ENCODE measurements at regions not wholly inside any gene's neighbourhood (a gene's known extent, or its start where the extent isn't known, plus 50 kb on each side); places are given as distances from the start of the nearest gene placed in this dataset.

GRCh38 chr11:91470656-91471055 is 754.0 kb upstream of the FAT3 start:
- H3K27me3 ChIP-seq: no peaks in the 10 kb centered on the region
- intact Hi-C loops (cut with DNase I): no loop called here
- no peaks in the 10 kb centered on the region for H3K4me1 ChIP-seq
- no peak for DNase-seq
- no peaks in the 10 kb centered on the region for H3K36me3 ChIP-seq (replicated peaks in 1 of 2; ENCODE audit: insufficient read depth in 1 of 2, low read depth in 2 of 2)
- TF ChIP-seq POLR2A (IDR thresholded peaks at IDR 0.05): no peak
- no peak overlapping the region for H3K4me3 ChIP-seq
- no peak for ATAC-seq
- 23 to 29% methylated on average over 3 of the region's 3 CpGs for WGBS, 2 donors
- H3K27ac ChIP-seq: no peak overlapping the region
- H3K9me3 ChIP-seq: no peaks in the 10 kb centered on the region

DNA sequence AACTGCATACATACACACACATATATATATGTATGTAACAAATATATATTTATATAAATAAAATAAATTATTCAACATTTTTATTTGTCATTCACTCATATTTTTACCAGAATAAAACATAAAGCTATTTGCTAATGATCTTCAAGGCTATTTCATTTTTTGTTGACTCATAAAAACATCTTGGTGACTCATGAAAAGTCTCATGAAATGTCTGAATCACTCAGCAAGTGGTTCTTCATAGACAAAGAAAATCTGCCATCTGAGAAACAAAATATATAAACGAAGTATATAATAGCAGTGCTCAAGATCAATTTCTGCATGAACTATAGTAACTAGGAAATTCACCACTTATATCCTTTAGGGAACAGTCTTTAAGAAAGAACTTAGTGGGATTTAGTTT is 764.8 kb upstream of the FAT3 start:
- no peaks in the 10 kb centered on the region for H3K27me3 ChIP-seq
- WGBS, 2 donors: 44 to 55% methylated on average over 1 of the region's 1 CpG
- DNase-seq (no peak), ATAC-seq (no peak)
- H3K36me3 ChIP-seq (replicated peaks in 1 of 2; ENCODE audit: insufficient read depth in 1 of 2, low read depth in 2 of 2): no peaks in the 10 kb centered on the region
- H3K4me1 ChIP-seq: no peaks in the 10 kb centered on the region
- H3K9me3 ChIP-seq: no peaks in the 10 kb centered on the region
- H3K27ac ChIP-seq: no peak overlapping the region
- no peak for TF ChIP-seq CTCF (IDR thresholded peaks at IDR 0.05)
- no peak for TF ChIP-seq POLR2A (IDR thresholded peaks at IDR 0.05)
- H3K4me3 ChIP-seq: no peak overlapping the region
- intact Hi-C loops (cut with DNase I): no loop called here

DNA sequence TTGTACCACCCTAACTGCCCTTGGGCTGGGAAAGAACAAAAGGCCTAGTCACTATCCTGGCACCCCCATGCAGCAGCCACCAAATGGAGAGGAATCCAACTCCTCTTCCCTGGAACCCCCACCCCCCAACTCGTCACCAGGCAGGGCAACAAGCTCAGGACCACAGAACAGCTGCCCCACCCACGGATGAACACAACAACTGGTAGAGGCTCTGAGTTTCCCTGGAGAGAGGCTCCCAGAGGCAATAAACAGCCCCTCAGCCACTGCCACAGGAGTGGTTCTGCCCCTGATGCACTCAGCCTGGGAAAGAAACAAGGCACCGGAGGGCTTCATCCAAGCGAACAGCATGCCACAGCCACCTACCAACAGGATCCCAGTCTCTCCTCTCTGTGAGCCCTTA is 778.4 kb upstream of the FAT3 start:
- no peak overlapping the region for H3K27ac ChIP-seq
- no peaks in the 10 kb centered on the region for H3K4me1 ChIP-seq
- no peaks in the 10 kb centered on the region for H3K9me3 ChIP-seq
- 57 to 71% methylated on average over 4 of the region's 4 CpGs for WGBS, 2 donors
- DNase-seq (no peak), ATAC-seq (no peak)
- intact Hi-C loops (cut with DNase I): no loop called here
- no peak overlapping the region for H3K4me3 ChIP-seq
- H3K36me3 ChIP-seq (replicated peaks in 1 of 2; ENCODE audit: insufficient read depth in 1 of 2, low read depth in 2 of 2): no peaks in the 10 kb centered on the region
- TF ChIP-seq CTCF (IDR thresholded peaks at IDR 0.05): no peak
- no peaks in the 10 kb centered on the region for H3K27me3 ChIP-seq

DNA sequence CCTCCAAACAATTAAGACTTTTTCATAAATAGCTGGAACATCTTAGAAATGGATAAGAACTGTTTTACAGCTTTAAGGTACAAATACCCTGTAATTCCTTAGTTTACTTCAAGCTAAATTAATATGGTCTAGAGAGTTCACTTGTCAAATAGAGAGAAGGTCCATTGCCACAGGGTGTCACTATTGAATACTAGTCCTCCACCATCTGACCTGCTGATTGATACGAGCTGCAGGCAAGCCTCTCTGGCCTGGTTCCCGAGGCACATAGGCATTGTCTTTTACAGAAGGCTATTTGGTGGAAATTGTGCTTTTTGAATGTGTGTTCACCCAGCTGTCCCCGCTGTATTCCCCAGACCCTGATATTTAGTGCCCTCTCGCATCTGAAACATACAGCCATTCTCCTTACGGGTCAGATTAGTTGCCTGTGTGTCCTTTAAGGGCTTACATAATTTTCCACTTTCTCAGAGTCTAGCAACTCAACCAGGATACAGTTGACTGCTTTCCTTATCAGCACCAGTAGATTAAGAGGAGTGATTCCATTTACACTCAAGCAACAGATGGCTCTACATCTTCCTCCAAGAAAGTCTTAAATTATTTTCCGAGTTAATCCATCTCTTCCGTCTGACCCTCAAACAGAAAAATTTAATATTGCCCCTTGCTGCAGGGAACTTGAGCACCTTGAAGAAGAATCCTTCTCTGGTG is 788.8 kb upstream of the FAT3 start:
- DNase-seq (no peak), ATAC-seq (no peak)
- H3K27ac ChIP-seq: no peak overlapping the region
- intact Hi-C loops (cut with DNase I): no loop called here
- H3K27me3 ChIP-seq: no peaks in the 10 kb centered on the region
- 46 to 55% methylated on average over 7 of the region's 7 CpGs for WGBS, 2 donors
- no peaks in the 10 kb centered on the region for H3K36me3 ChIP-seq (replicated peaks in 1 of 2; ENCODE audit: insufficient read depth in 1 of 2, low read depth in 2 of 2)
- H3K4me3 ChIP-seq: no peak overlapping the region
- H3K4me1 ChIP-seq: no peaks in the 10 kb centered on the region
- no peaks in the 10 kb centered on the region for H3K9me3 ChIP-seq
- TF ChIP-seq POLR2A (IDR thresholded peaks at IDR 0.05) (no peak), CTCF (IDR thresholded peaks at IDR 0.05) (peak in 2 of 7 experiments; percentile 4 to 6)

DNA sequence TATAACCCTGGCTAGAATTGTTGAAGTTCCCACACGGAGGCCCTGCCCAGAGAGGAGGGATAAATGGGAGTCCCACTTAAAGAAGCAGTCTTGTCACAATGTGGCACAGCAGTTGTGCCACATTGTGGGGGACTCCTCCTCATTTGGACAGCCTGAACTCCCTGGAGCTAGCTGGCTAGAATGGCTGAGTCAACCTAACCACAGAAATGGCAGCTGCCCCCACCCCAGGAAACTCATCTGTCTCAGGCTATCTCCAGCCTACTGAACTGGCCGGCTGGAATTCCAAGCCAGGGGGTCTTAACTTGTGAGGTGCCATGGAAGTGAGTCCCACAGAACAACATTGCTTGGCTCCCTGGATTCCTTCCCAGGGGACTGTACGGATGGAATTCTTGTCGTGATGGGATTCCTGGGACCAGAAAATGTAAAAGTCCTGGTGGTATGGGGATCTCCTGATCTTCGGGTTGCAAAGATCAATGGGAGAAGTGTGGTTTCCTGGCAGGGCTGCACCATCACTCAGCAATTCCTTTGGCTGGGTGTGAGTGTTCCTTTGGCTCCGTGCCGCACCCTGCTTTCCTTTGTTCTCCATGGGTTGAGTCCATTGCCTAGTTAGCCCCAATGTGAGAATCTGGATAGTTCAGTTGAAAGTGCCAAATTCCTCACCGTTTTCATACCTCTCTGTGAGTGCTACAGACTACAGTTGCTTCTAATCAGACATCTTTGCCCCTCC is 791.2 kb upstream of the FAT3 start:
- Histone ChIP-seq H3K4me1 (no peaks in the 10 kb centered on the region), H3K27ac (no peak overlapping the region), H3K9me3 (no peaks in the 10 kb centered on the region), H3K4me3 (no peak overlapping the region), H3K27me3 (no peaks in the 10 kb centered on the region), H3K36me3 (replicated peaks in 1 of 2; ENCODE audit: insufficient read depth in 1 of 2, low read depth in 2 of 2) (no peaks in the 10 kb centered on the region)
- intact Hi-C loops (cut with DNase I): no loop called here
- no peak for TF ChIP-seq POLR2A (IDR thresholded peaks at IDR 0.05)
- TF ChIP-seq CTCF (IDR thresholded peaks at IDR 0.05): no peak
- DNase-seq (no peak), ATAC-seq (no peak)
- 55 to 73% methylated on average over 4 to 8 of the region's 8 CpGs for WGBS, 2 donors

Measured in body of pancreas (tissue), 4 donors.